Rectal smooth muscle tissue (tissue), 1 donor: ENCODE measurements at regions not wholly inside any gene's neighbourhood (a gene's known extent, or its start where the extent isn't known, plus 50 kb on each side); places are given as distances from the start of the nearest gene placed in this dataset.

Source experiments
- H3K27ac ChIP-seq: one replicate; pipeline ENCODE4 v1.7.0; 2013; ENCODE audit warnings: low read depth, low read length, inconsistent platforms
- H3K27me3 ChIP-seq: one replicate; pipeline ENCODE4 v1.7.0; 2013; ENCODE audit warnings: low read length; ENCODE audit not compliant: control insufficient read depth, insufficient read depth
- H3K36me3 ChIP-seq: one replicate; pipeline ENCODE4 v1.7.0; 2013; ENCODE audit warnings: low read length; ENCODE audit not compliant: control insufficient read depth, insufficient read depth
- H3K4me1 ChIP-seq: one replicate; pipeline ENCODE4 v1.7.0; 2013; ENCODE audit warnings: low read length; ENCODE audit not compliant: control insufficient read depth, insufficient read depth
- H3K4me3 ChIP-seq: one replicate; pipeline ENCODE4 v1.7.0; 2013; ENCODE audit warnings: low read length
- H3K9ac ChIP-seq: one replicate; pipeline ENCODE4 v1.7.0; 2013; ENCODE audit warnings: low read length

DNA sequence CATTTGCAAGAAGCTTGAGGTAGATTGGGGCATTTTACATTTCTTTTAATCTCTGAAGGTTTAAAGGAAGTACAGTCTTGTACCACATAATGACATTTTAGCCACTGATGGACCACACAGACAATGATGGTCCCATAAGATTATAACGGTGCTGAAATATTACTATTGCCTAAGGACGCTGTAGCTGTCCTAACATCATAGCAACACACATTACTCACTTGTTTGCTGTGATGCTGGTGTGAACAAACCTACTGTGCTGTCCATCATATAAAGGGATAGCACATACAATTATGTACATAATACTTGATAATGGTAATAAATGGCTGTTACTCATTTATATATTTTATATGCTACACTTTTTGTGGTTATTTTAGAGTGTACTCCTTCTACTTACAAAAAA is 127.1 kb upstream of the CPNE8 start:
- no peaks in the 10 kb centered on the region for H3K4me1 ChIP-seq
- no peaks in the 10 kb centered on the region for H3K27me3 ChIP-seq
- H3K36me3 ChIP-seq = no peaks in the 10 kb centered on the region
- no peak overlapping the region for H3K27ac ChIP-seq
- H3K4me3 ChIP-seq = no peak overlapping the region
- H3K9ac ChIP-seq = no peak overlapping the region

DNA sequence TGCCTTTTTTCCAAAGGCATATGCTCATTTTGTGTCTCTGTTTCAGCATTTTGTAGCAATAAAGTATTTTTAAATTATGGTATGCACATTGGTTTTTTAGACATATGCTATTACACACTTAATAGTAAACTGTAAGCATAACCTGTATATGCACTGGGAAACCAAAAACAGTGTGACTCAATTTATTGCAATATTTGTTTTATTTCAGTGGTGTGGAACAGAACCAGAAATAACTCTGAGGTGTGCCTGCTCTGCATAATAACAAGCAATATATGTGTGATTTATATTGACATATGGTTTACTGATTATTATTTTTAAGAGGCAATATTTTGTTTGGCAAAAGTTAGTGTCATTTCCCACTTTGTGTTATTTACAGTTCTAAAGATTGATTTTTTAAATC is 126.6 kb upstream of the CPNE8 start:
- Histone ChIP-seq H3K9ac (no peak overlapping the region), H3K4me1 (no peaks in the 10 kb centered on the region), H3K36me3 (no peaks in the 10 kb centered on the region), H3K27me3 (no peaks in the 10 kb centered on the region), H3K4me3 (no peak overlapping the region), H3K27ac (no peak overlapping the region)

- Histone ChIP-seq H3K27ac (no peak overlapping the region), H3K36me3 (no peaks in the 10 kb centered on the region), H3K4me3 (no peak overlapping the region), H3K4me1 (no peaks in the 10 kb centered on the region), H3K27me3 (no peaks in the 10 kb centered on the region), H3K9ac (no peak overlapping the region)
These were observed 123.0 kb upstream of the CPNE8 start for GRCh38 chr12:39028382-39028781.

- H3K4me1 ChIP-seq = no peaks in the 10 kb centered on the region
- H3K9ac ChIP-seq = no peak overlapping the region
- no peaks in the 10 kb centered on the region for H3K27me3 ChIP-seq
- H3K4me3 ChIP-seq = no peak overlapping the region
- no peak overlapping the region for H3K27ac ChIP-seq
- H3K36me3 ChIP-seq = no peaks in the 10 kb centered on the region
These were observed 107.5 kb upstream of the CPNE8 start for GRCh38 chr12:39012870-39013269.

DNA sequence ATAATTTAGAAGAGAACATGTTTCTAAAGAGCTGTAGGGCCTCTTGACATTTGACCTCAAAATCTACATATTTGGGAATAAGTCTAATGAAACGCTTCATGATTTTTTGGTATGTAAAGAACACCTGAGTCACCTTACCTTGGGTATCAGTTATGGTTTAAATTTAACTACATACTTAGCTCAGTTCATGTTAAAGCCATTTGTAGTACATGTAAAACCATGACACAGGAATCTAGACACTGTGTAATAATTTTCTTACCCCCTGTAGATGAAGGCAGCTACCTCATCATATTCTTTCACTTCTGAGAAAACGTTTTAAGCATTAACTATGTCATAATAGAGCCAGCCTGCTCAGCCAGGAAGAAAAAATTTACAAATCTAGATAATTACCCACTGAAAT is 105.8 kb upstream of the CPNE8 start:
- Histone ChIP-seq H3K4me3 (no peak overlapping the region), H3K4me1 (no peaks in the 10 kb centered on the region), H3K9ac (no peak overlapping the region), H3K27ac (no peak overlapping the region), H3K36me3 (no peaks in the 10 kb centered on the region), H3K27me3 (no peaks in the 10 kb centered on the region)

DNA sequence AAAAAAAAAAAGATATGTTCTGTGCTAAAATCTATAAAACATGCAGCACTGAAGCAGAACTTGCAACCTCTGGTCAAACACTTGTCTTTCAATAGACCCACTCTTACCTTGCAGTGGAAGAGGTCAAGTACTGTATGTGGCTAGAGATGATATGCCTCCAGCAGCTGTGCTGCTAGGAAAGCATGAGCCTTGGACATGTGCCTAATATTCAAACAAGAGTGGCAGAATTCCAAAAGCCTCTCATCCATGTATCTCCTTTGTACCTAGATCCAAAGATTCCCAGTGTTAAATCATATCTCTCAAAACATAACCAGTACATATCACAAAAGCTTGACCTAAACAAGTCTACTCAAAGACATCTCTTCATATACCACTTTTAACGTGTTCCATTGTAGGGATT is 105.0 kb upstream of the CPNE8 start:
- Histone ChIP-seq H3K4me3 (no peak overlapping the region), H3K4me1 (no peaks in the 10 kb centered on the region), H3K9ac (no peak overlapping the region), H3K27me3 (no peaks in the 10 kb centered on the region), H3K27ac (no peak overlapping the region), H3K36me3 (no peaks in the 10 kb centered on the region)

DNA sequence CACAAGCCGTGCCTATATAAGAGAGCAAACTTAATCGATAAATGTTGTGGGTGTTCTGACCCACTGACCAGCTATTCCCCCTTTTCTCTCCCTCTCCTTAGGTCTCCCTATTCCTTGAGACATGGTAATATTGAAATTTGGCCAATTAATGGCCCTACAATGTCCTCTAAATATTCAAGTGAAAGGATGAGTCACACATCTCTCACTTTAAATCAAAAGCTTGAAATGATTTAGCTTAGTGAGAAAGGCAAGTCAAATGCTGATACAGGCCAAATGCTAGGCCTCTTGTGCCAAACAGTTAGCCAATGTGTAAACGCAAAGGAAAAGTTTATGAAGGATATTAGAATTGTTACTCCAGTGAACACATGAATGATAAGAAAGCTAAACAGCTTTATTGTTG is 102.2 kb upstream of the CPNE8 start:
- H3K4me1 ChIP-seq = no peaks in the 10 kb centered on the region
- H3K4me3 ChIP-seq = no peak overlapping the region
- H3K9ac ChIP-seq = no peak overlapping the region

GRCh38 chr12:39006286-39006685 is 100.9 kb upstream of the CPNE8 start:
- no peak overlapping the region for H3K4me3 ChIP-seq
- H3K27me3 ChIP-seq = no peaks in the 10 kb centered on the region
- no peaks in the 10 kb centered on the region for H3K36me3 ChIP-seq
- H3K4me1 ChIP-seq = no peaks in the 10 kb centered on the region
- no peak overlapping the region for H3K27ac ChIP-seq
- no peak overlapping the region for H3K9ac ChIP-seq

More for the DNA sequence above, 102.2 kb upstream of the CPNE8 start:
- Histone ChIP-seq H3K27me3 (no peaks in the 10 kb centered on the region), H3K27ac (no peak overlapping the region), H3K36me3 (no peaks in the 10 kb centered on the region)

- Histone ChIP-seq H3K4me1 (no peaks in the 10 kb centered on the region), H3K4me3 (no peak overlapping the region), H3K27me3 (no peaks in the 10 kb centered on the region), H3K27ac (no peak overlapping the region), H3K36me3 (no peaks in the 10 kb centered on the region), H3K9ac (no peak overlapping the region)
These were observed 100.3 kb upstream of the CPNE8 start for GRCh38 chr12:39005671-39006070.

- H3K4me1 ChIP-seq = no peaks in the 10 kb centered on the region
- H3K36me3 ChIP-seq = no peaks in the 10 kb centered on the region
- no peak overlapping the region for H3K27ac ChIP-seq
- H3K9ac ChIP-seq = no peak overlapping the region
- no peaks in the 10 kb centered on the region for H3K27me3 ChIP-seq
- no peak overlapping the region for H3K4me3 ChIP-seq
These were observed 98.3 kb upstream of the CPNE8 start for GRCh38 chr12:39003541-39004155.

DNA sequence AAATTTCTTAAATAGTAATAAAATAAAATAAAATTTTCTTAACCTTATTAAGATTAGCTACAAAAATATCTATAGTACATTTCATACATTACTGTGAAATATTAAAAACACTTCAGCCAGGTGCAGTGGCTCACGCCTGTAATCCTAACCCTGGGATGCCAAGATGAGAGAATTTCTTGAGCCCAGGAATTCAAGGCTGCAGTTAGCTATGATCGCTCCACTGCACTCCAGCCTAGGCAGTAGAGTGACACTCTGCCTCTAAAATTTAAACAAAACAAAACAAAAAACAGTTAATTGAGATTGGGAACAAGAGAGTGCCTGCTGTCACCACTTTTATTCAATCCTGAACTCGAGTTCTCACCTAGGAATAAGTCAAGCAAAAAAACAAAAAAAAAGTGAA is 95.0 kb upstream of the CPNE8 start:
- H3K27me3 ChIP-seq = no peaks in the 10 kb centered on the region
- H3K36me3 ChIP-seq = no peaks in the 10 kb centered on the region
- no peak overlapping the region for H3K27ac ChIP-seq
- H3K4me3 ChIP-seq = no peak overlapping the region
- H3K9ac ChIP-seq = no peak overlapping the region
- H3K4me1 ChIP-seq = no peaks in the 10 kb centered on the region

- Histone ChIP-seq H3K36me3 (no peaks in the 10 kb centered on the region), H3K9ac (no peak overlapping the region), H3K27ac (no peak overlapping the region), H3K4me1 (no peaks in the 10 kb centered on the region), H3K27me3 (no peaks in the 10 kb centered on the region), H3K4me3 (no peak overlapping the region)
These were observed 93.6 kb upstream of the CPNE8 start for GRCh38 chr12:38998887-38999482.

- Histone ChIP-seq H3K27me3 (no peaks in the 10 kb centered on the region), H3K27ac (no peak overlapping the region), H3K4me1 (no peaks in the 10 kb centered on the region), H3K9ac (no peak overlapping the region), H3K36me3 (no peaks in the 10 kb centered on the region), H3K4me3 (no peak overlapping the region)
These were observed 89.9 kb upstream of the CPNE8 start for GRCh38 chr12:38995249-38995648.
